H1 (cell line): ENCODE measurements at regions not wholly inside any gene's neighbourhood (a gene's known extent, or its start where the extent isn't known, plus 50 kb on each side); places are given as distances from the start of the nearest gene placed in this dataset.

ENCODE experiments used
- CTCF ChIP-seq, 3 experiments: IDR thresholded peaks; 1 replicate in 2 of 3; 2 replicates in 1 of 3; pipeline versions ENCODE4 v1.5.1 to v1.6.1; 2011; ENCODE audit warnings: low read length in 3 of 3, mild to moderate bottlenecking in 3 of 3, inconsistent platforms in 2 of 3, low read depth in 1 of 3, moderate library complexity in 1 of 3; ENCODE audit not compliant: insufficient read depth in 1 of 3; ENCODE audit errors: control extremely low read depth in 1 of 3
- MAX ChIP-seq: IDR thresholded peaks from 2 replicates; pipeline ENCODE4 v1.6.1; 2012; ENCODE audit warnings: inconsistent platforms
- SP2 ChIP-seq: IDR thresholded peaks from 2 replicates; pipeline ENCODE4 v1.6.1; 2012; ENCODE audit warnings: mild to moderate bottlenecking, low read length, inconsistent platforms
- TAF1 ChIP-seq: IDR thresholded peaks from 2 replicates; pipeline ENCODE4 v1.6.1; 2011; ENCODE audit warnings: mild to moderate bottlenecking, low read depth, low read length
- USF2 ChIP-seq: IDR thresholded peaks from 2 replicates; pipeline ENCODE4 v1.6.1; 2011; ENCODE audit warnings: low read length, improper control_type of control experiment
- ZNF274 ChIP-seq: IDR thresholded peaks from 2 replicates; pipeline ENCODE4 v1.7.0; 2012; ENCODE audit warnings: low read length, borderline replicate concordance; ENCODE audit errors: extremely low read depth

GRCh38 chr1:87989346-87989745 is 660.7 kb downstream of the LMO4 start:
- TF ChIP-seq CTCF (IDR thresholded peaks at IDR 0.05; ENCODE audit: control extremely low read depth in 1 of 3, insufficient read depth in 1 of 3, low read depth in 1 of 3, low read length in 3 of 3): peak in 1 of 3 experiments; percentile 45; a peak in 2 of 4 replicates
- TF ChIP-seq TAF1: no peak
- no peak for TF ChIP-seq USF2
- TF ChIP-seq SP2: no peak
- no peak for TF ChIP-seq ZNF274
- TF ChIP-seq MAX: no peak
